GM23338 (cell line): ENCODE measurements at regions not wholly inside any gene's neighbourhood (a gene's known extent, or its start where the extent isn't known, plus 50 kb on each side); places are given as distances from the start of the nearest gene placed in this dataset.

Experiments
- ATAC-seq: fragments of 200-7000 bp; cut with Tn5 transposase; 3 replicates; pipeline ENCODE4 v1.9.1; 2020
- DNase-seq: peaks from one replicate; pipeline ENCODE4 v3.0.0-alpha.2; 2015; ENCODE audit warnings: low spot score
- H2AFZ ChIP-seq: fragments of 200-600 bp; sonication (generic); 2 replicates; pipeline ENCODE4 v1.8.0; 2016; ENCODE audit warnings: antibody characterized with exemption, mild to moderate bottlenecking, moderate library complexity
- H3F3A ChIP-seq: fragments of 200-600 bp; sonication (generic); replicated peaks from 2 replicates; pipeline ENCODE4 v1.8.0; 2017; ENCODE audit warnings: antibody characterized with exemption, mixed run types, low read depth
- H3K27ac ChIP-seq: fragments of 200-600 bp; sonication (generic); 2 replicates; pipeline ENCODE4 v1.6.1; 2016; ENCODE audit warnings: low read depth
- H3K27me3 ChIP-seq: fragments of 200-600 bp; sonication (generic); 2 replicates; pipeline ENCODE4 v1.8.0; 2016; ENCODE audit warnings: mild to moderate bottlenecking, mixed run types, moderate library complexity; ENCODE audit not compliant: insufficient read depth
- H3K36me3 ChIP-seq: fragments of 200-600 bp; sonication (generic); 2 replicates; pipeline ENCODE4 v1.8.0; 2016; ENCODE audit warnings: mild to moderate bottlenecking; ENCODE audit not compliant: insufficient read depth
- H3K4me1 ChIP-seq: fragments of 200-600 bp; sonication (generic); 2 replicates; pipeline ENCODE4 v1.8.0; 2016; ENCODE audit warnings: mild to moderate bottlenecking, moderate library complexity; ENCODE audit not compliant: insufficient read depth
- H3K4me2 ChIP-seq: fragments of 200-600 bp; sonication (generic); 2 replicates; pipeline ENCODE4 v1.7.1; 2017; ENCODE audit warnings: mixed run types
- H3K4me3 ChIP-seq: fragments of 200-600 bp; sonication (generic); 2 replicates; pipeline ENCODE4 v1.6.1; 2016; ENCODE audit warnings: mixed run types
- H3K79me2 ChIP-seq: fragments of 200-600 bp; sonication (generic); replicated peaks from 2 replicates; pipeline ENCODE4 v1.8.0; 2017; ENCODE audit warnings: mild to moderate bottlenecking; ENCODE audit not compliant: insufficient read depth
- H3K9me2 ChIP-seq: fragments of 200-600 bp; sonication (generic); 2 replicates; pipeline ENCODE4 v1.8.0; 2017; ENCODE audit not compliant: insufficient read depth
- H4K20me1 ChIP-seq: fragments of 200-600 bp; sonication (generic); replicated peaks from 2 replicates; pipeline ENCODE4 v1.8.0; 2017; ENCODE audit warnings: mild to moderate bottlenecking; ENCODE audit not compliant: insufficient read depth
- H3K27ac Mint-ChIP-seq: 2 replicates; pipeline ENCODE4 v1.8.0; 2020; ENCODE audit warnings: inconsistent platforms, mild to moderate bottlenecking, moderate library complexity, mixed read lengths
- H3K27me3 Mint-ChIP-seq: 3 replicates; pipeline ENCODE4 v1.8.0; 2022; ENCODE audit warnings: low read depth, mild to moderate bottlenecking, moderate library complexity, mixed read lengths, inconsistent platforms; ENCODE audit not compliant: insufficient read depth, poor library complexity
- H3K36me3 Mint-ChIP-seq: 3 replicates; pipeline ENCODE4 v1.8.0; 2021; ENCODE audit warnings: low read depth, mild to moderate bottlenecking, inconsistent platforms, moderate library complexity, mixed read lengths
- H3K4me1 Mint-ChIP-seq: 3 replicates; pipeline ENCODE4 v1.8.0; 2020; ENCODE audit warnings: mild to moderate bottlenecking, inconsistent platforms, mixed read lengths
- H3K4me3 Mint-ChIP-seq: 3 replicates; pipeline ENCODE4 v1.8.0; 2021; ENCODE audit warnings: moderate library complexity, mild to moderate bottlenecking, inconsistent platforms, mixed read lengths
- H3K9me3 Mint-ChIP-seq: 3 replicates; pipeline ENCODE4 v1.8.0; 2020; ENCODE audit warnings: moderate library complexity, mild to moderate bottlenecking, inconsistent platforms, mixed read lengths
- CREB1 ChIP-seq: fragments of 250-450 bp; sonication (Bioruptor Pico); IDR thresholded peaks from 2 replicates; pipeline ENCODE4 v1.5.0; 2020; ENCODE audit warnings: low read depth, mild to moderate bottlenecking, moderate library complexity
- CTCF ChIP-seq, 2 experiments: fragments of 200-600 bp in 1 of 2; sonication (generic) in 1 of 2; conservative IDR thresholded peaks; 2 replicates each; pipeline versions ENCODE4 v1.5.1 to v1.6.1; 2016 to 2017; ENCODE audit warnings: antibody characterized with exemption in 2 of 2, low read depth in 2 of 2, mild to moderate bottlenecking in 2 of 2, moderate library complexity in 1 of 2
- EZH2 ChIP-seq: fragments of 200-600 bp; sonication (generic); IDR thresholded peaks from one replicate; pipeline ENCODE4 v1.8.0; 2017; ENCODE audit warnings: antibody characterized with exemption, mild to moderate bottlenecking, low read depth; ENCODE audit not compliant: unreplicated experiment
- EZH2phosphoT487 ChIP-seq: fragments of 200-600 bp; sonication (generic); IDR thresholded peaks from one replicate; pipeline ENCODE4 v1.8.1; 2018; ENCODE audit warnings: antibody characterized with exemption; ENCODE audit not compliant: unreplicated experiment
- JUNB ChIP-seq: IDR thresholded peaks from one replicate; pipeline ENCODE4 v1.6.1; 2016; ENCODE audit warnings: antibody characterized with exemption; ENCODE audit not compliant: unreplicated experiment
- NANOG ChIP-seq: IDR thresholded peaks from 2 replicates; pipeline ENCODE4 v1.6.1; 2016; ENCODE audit warnings: antibody characterized with exemption, borderline replicate concordance
- POLR2AphosphoS5 ChIP-seq: IDR thresholded peaks from 2 replicates; pipeline ENCODE4 v1.6.1; 2016; ENCODE audit warnings: antibody characterized with exemption, low read depth
- REST ChIP-seq: IDR thresholded peaks from one replicate; pipeline ENCODE4 v1.6.1; 2018; ENCODE audit warnings: antibody characterized with exemption; ENCODE audit not compliant: unreplicated experiment
- STAT1 ChIP-seq: IDR thresholded peaks from one replicate; pipeline ENCODE4 v1.6.1; 2016; ENCODE audit warnings: antibody characterized with exemption; ENCODE audit not compliant: unreplicated experiment
- ZNF114 ChIP-seq: fragments of 250-450 bp; sonication (Bioruptor Pico); IDR thresholded peaks from 2 replicates; pipeline ENCODE4 v1.5.0; 2020; ENCODE audit warnings: mild to moderate bottlenecking, moderate library complexity
- ZNF331 ChIP-seq: fragments of 250-450 bp; sonication (Bioruptor Pico); IDR thresholded peaks from 2 replicates; pipeline ENCODE4 v1.5.0; 2020; ENCODE audit warnings: low read depth, mild to moderate bottlenecking, moderate library complexity
- TF ChIP-seq, protein P1 (sequence below): fragments of 250-450 bp; sonication (Bioruptor Pico); IDR thresholded peaks from 2 replicates; pipeline ENCODE4 v1.5.0; 2020; ENCODE audit warnings: mild to moderate bottlenecking, moderate library complexity
- TF ChIP-seq, protein P2 (sequence below): IDR thresholded peaks from 2 replicates; pipeline ENCODE4 v1.6.1; 2016; ENCODE audit warnings: antibody characterized with exemption

DNA sequence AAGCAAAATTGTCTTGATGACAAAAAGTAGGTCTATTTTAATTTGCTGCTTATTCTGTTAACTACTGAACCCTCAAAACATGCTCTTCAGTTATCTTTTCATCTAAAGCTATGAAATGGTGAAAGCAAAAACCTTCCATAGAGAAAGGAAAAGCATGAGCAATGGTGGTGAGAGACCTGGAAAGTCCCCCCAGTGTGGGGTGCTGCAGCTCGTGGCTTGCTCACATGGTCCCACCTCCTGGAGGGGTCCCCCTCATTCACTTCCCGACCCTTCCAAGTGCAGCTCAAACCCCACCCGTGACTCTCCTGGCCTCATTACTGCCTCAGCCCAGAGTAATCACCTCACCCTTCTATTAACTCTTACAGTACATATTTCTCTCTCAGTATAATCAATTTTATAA, 301.8 kb upstream of the HNRNPA3 start:
- Histone ChIP-seq H3K4me3 (no peak overlapping the region), H2AFZ (peak overlapping the region; percentile 95; the same call in 1 of the 2 replicates), H3K27me3 (no peaks in the 10 kb centered on the region), H3K9me2 (no peaks in the 10 kb centered on the region), H3F3A (no peaks in the 10 kb centered on the region), H3K36me3 (no peaks in the 10 kb centered on the region), H3K27ac (no peak overlapping the region), H3K4me2 (no peak overlapping the region), H3K4me1 (no peaks in the 10 kb centered on the region), H3K79me2 (no peaks in the 10 kb centered on the region), H4K20me1 (no peaks in the 10 kb centered on the region)
- H3K27ac Mint-ChIP-seq: no peak overlapping the region
- no peaks in the 10 kb centered on the region for H3K36me3 Mint-ChIP-seq
- DNase-seq: no peak
- no peaks in the 10 kb centered on the region for H3K27me3 Mint-ChIP-seq
- H3K4me1 Mint-ChIP-seq: no peaks in the 10 kb centered on the region
- no peak for ATAC-seq
- no peak overlapping the region for H3K4me3 Mint-ChIP-seq
- TF ChIP-seq STAT1: no peak
- TF ChIP-seq CREB1 (CRISPR knock-in tag): no peak
- TF ChIP-seq, protein P1, sequence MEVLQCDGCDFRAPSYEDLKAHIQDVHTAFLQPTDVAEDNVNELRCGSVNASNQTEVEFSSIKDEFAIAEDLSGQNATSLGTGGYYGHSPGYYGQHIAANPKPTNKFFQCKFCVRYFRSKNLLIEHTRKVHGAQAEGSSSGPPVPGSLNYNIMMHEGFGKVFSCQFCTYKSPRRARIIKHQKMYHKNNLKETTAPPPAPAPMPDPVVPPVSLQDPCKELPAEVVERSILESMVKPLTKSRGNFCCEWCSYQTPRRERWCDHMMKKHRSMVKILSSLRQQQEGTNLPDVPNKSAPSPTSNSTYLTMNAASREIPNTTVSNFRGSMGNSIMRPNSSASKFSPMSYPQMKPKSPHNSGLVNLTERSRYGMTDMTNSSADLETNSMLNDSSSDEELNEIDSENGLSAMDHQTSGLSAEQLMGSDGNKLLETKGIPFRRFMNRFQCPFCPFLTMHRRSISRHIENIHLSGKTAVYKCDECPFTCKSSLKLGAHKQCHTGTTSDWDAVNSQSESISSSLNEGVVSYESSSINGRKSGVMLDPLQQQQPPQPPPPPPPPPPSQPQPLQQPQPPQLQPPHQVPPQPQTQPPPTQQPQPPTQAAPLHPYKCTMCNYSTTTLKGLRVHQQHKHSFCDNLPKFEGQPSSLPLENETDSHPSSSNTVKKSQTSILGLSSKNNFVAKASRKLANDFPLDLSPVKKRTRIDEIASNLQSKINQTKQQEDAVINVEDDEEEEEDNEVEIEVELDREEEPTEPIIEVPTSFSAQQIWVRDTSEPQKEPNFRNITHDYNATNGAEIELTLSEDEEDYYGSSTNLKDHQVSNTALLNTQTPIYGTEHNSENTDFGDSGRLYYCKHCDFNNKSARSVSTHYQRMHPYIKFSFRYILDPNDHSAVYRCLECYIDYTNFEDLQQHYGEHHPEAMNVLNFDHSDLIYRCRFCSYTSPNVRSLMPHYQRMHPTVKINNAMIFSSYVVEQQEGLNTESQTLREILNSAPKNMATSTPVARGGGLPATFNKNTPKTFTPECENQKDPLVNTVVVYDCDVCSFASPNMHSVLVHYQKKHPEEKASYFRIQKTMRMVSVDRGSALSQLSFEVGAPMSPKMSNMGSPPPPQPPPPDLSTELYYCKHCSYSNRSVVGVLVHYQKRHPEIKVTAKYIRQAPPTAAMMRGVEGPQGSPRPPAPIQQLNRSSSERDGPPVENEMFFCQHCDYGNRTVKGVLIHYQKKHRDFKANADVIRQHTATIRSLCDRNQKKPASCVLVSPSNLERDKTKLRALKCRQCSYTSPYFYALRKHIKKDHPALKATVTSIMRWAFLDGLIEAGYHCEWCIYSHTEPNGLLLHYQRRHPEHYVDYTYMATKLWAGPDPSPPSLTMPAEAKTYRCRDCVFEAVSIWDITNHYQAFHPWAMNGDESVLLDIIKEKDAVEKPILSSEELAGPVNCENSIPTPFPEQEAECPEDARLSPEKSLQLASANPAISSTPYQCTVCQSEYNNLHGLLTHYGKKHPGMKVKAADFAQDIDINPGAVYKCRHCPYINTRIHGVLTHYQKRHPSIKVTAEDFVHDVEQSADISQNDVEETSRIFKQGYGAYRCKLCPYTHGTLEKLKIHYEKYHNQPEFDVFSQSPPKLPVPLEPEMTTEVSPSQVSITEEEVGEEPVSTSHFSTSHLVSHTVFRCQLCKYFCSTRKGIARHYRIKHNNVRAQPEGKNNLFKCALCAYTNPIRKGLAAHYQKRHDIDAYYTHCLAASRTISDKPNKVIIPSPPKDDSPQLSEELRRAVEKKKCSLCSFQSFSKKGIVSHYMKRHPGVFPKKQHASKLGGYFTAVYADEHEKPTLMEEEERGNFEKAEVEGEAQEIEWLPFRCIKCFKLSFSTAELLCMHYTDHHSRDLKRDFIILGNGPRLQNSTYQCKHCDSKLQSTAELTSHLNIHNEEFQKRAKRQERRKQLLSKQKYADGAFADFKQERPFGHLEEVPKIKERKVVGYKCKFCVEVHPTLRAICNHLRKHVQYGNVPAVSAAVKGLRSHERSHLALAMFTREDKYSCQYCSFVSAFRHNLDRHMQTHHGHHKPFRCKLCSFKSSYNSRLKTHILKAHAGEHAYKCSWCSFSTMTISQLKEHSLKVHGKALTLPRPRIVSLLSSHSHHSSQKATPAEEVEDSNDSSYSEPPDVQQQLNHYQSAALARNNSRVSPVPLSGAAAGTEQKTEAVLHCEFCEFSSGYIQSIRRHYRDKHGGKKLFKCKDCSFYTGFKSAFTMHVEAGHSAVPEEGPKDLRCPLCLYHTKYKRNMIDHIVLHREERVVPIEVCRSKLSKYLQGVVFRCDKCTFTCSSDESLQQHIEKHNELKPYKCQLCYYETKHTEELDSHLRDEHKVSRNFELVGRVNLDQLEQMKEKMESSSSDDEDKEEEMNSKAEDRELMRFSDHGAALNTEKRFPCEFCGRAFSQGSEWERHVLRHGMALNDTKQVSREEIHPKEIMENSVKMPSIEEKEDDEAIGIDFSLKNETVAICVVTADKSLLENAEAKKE (CRISPR knock-in tag): no peak
- no peak for TF ChIP-seq EZH2phosphoT487
- TF ChIP-seq ZNF114 (CRISPR knock-in tag): no peak
- TF ChIP-seq, protein P2, sequence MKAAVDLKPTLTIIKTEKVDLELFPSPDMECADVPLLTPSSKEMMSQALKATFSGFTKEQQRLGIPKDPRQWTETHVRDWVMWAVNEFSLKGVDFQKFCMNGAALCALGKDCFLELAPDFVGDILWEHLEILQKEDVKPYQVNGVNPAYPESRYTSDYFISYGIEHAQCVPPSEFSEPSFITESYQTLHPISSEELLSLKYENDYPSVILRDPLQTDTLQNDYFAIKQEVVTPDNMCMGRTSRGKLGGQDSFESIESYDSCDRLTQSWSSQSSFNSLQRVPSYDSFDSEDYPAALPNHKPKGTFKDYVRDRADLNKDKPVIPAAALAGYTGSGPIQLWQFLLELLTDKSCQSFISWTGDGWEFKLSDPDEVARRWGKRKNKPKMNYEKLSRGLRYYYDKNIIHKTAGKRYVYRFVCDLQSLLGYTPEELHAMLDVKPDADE: no peak
- no peak for TF ChIP-seq EZH2
- no peak for TF ChIP-seq REST
- TF ChIP-seq POLR2AphosphoS5: no peak
- no peak for TF ChIP-seq JUNB
- no peak for TF ChIP-seq NANOG
- no peak for TF ChIP-seq CTCF (conservative IDR thresholded peaks at IDR 0.05; ENCODE audit: low read depth in 2 of 2)
- no peak for TF ChIP-seq ZNF331 (CRISPR knock-in tag)
- H3K9me3 Mint-ChIP-seq: no peaks in the 10 kb centered on the region
